ENCODE measurements at regions not wholly inside any gene's neighbourhood (a gene's known extent, or its start where the extent isn't known, plus 50 kb on each side); places are given as distances from the start of the nearest gene placed in this dataset.
A peak's percentile ranks its signal among the peaks of the same experiment; 100 is the strongest.

GRCh38 chr14:76924371-76925096, 98.3 kb downstream of the LRRC74A start:
- no peak for DNase-seq

GRCh38 chr14:76923431-76924370, 97.5 kb downstream of the LRRC74A start:
- DNase-seq, result no peak

- DNase-seq, result no peak
Measured at GRCh38 chr14:76922584-76922983, 96.4 kb downstream of the LRRC74A start.

GRCh38 chr14:76922092-76922491, 95.9 kb downstream of the LRRC74A start:
- no peak for DNase-seq

- DNase-seq, result no peak
Measured at GRCh38 chr14:76921088-76921399, 94.8 kb downstream of the LRRC74A start.

- DNase-seq, result no peak
Measured at GRCh38 chr14:76920331-76921087, 94.3 kb downstream of the LRRC74A start.

- peak in 1 of 4 experiments; percentile 14 for DNase-seq
Measured at GRCh38 chr14:76919431-76920330, 93.5 kb downstream of the LRRC74A start.

Data from activated naive CD4-positive, alpha-beta T cell (primary cell).